ENCODE measurements at regions not wholly inside any gene's neighbourhood (a gene's known extent, or its start where the extent isn't known, plus 50 kb on each side); places are given as distances from the start of the nearest gene placed in this dataset.

DNA sequence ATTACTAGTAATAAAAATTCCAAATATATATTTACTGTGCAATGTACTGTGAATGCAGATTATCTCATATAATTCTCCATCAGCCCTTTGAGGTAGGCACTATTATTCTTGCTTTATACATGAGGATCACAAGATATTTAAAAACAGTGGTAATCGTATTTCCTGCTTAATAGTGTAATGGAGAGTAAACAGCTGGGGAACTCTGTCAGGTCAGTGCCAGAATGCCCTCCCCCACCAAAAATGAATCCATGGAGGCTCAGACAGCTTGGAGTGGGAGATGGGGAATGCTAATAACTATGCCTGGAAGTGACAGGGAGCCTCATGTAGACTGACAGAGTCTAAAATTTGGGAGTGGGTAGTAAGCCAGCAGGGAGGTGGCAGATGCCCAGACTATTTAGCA, 153.6 kb downstream of the PAH start:
- H3K9me3 ChIP-seq, result no peaks in the 10 kb centered on the region
- no peak for DNase-seq (ENCODE audit: extremely low spot score in 2 of 2)
- peak overlapping the region; percentile 12 for H3K27ac ChIP-seq
- H3K4me3 ChIP-seq, result no peak overlapping the region
- no peaks in the 10 kb centered on the region for H3K27me3 ChIP-seq
- TF ChIP-seq POLR2AphosphoS5 (IDR thresholded peaks at IDR 0.05; ENCODE audit: insufficient read depth in 1 of 2, low read depth in 1 of 2) (no peak), POLR2A (IDR thresholded peaks at IDR 0.05) (no peak)
- TF ChIP-seq, protein P1, sequence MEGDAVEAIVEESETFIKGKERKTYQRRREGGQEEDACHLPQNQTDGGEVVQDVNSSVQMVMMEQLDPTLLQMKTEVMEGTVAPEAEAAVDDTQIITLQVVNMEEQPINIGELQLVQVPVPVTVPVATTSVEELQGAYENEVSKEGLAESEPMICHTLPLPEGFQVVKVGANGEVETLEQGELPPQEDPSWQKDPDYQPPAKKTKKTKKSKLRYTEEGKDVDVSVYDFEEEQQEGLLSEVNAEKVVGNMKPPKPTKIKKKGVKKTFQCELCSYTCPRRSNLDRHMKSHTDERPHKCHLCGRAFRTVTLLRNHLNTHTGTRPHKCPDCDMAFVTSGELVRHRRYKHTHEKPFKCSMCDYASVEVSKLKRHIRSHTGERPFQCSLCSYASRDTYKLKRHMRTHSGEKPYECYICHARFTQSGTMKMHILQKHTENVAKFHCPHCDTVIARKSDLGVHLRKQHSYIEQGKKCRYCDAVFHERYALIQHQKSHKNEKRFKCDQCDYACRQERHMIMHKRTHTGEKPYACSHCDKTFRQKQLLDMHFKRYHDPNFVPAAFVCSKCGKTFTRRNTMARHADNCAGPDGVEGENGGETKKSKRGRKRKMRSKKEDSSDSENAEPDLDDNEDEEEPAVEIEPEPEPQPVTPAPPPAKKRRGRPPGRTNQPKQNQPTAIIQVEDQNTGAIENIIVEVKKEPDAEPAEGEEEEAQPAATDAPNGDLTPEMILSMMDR (IDR thresholded peaks at IDR 0.05), result no peak
- peaks cover 14% of the 10 kb centered on the region for H3K4me1 ChIP-seq
- intact Hi-C loops (cut with DNase I), result no loop called here
- H3K36me3 ChIP-seq, result no peaks in the 10 kb centered on the region

DNA sequence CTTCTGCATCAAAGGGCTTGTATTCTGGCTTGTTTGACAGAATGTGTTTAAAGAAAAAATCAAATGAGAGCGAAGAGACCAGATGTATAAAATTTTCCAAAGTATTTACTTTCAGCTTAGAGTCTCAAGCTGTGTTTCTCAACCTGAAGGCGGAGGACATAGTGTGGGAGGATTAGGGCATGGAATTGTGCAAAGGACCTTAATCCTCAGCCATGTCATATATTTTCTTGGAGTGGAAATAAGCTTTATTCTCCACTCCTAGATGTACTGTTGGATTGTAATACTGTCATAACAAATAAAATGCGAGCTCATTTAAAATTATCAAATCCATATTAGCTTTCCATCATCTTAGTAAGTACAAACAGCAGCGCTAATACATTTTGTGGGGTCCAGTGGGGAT, 154.0 kb downstream of the PAH start:
- DNase-seq (ENCODE audit: extremely low spot score in 2 of 2), result no peak
- Histone ChIP-seq H3K9me3 (no peaks in the 10 kb centered on the region), H3K4me3 (no peak overlapping the region), H3K4me1 (peaks cover 18% of the 10 kb centered on the region), H3K27me3 (no peaks in the 10 kb centered on the region), H3K27ac (peak overlapping the region; percentile 74), H3K36me3 (no peaks in the 10 kb centered on the region)
- TF ChIP-seq POLR2AphosphoS5 (IDR thresholded peaks at IDR 0.05; ENCODE audit: insufficient read depth in 1 of 2, low read depth in 1 of 2) (no peak), POLR2A (IDR thresholded peaks at IDR 0.05) (no peak)
- TF ChIP-seq, protein P1 (IDR thresholded peaks at IDR 0.05), result no peak
- intact Hi-C loops (cut with DNase I), result no loop called here

DNA sequence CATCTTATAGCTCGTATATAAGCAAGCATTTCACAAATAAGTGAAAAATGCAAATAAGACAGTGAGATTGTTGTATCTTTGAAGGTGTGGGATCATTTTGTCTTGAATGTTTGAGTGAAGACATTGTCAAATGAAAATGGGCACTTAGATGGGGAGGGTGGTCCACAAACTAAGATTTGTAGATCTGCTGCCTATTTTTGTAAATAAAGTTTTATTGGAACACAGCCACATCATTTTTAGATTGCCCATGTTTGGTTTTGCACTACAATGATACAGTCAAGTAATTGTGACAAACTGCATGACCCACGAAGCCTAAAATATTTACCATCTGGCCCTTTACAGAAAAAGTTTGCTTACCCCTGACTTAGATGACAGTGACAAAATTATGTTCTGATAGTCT, 156.7 kb downstream of the PAH start:
- no peak for TF ChIP-seq POLR2A (IDR thresholded peaks at IDR 0.05)
- no peak for TF ChIP-seq POLR2AphosphoS5 (IDR thresholded peaks at IDR 0.05; ENCODE audit: insufficient read depth in 1 of 2, low read depth in 1 of 2)
- TF ChIP-seq, protein P1 (IDR thresholded peaks at IDR 0.05), result no peak
- Histone ChIP-seq H3K36me3 (no peaks in the 10 kb centered on the region), H3K4me3 (no peak overlapping the region), H3K4me1 (peaks cover 38% of the 10 kb centered on the region), H3K27me3 (no peaks in the 10 kb centered on the region), H3K9me3 (no peaks in the 10 kb centered on the region), H3K27ac (no peak overlapping the region)
- intact Hi-C loops (cut with DNase I), result no loop called here
- no peak for DNase-seq (ENCODE audit: extremely low spot score in 2 of 2)

DNA sequence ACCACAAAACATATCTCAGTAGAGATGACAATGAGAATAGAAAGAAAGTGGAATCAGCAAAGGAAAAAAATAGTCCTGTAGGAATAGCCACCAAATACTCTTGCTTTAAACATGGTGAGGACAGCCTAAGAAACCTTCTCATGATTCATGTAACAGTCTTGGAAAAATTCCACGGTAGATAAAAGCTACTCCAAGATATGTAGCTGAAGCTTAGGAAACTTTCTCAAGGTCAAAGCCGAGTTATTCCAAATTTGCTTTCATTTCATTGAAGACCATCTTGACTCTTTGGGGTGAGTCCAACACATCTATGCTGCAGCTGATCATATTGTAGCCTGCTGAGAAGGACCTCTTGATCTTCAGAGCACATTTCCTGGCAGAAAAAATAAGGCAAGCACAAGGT, 157.6 kb downstream of the PAH start:
- Histone ChIP-seq H3K4me1 (peaks cover 38% of the 10 kb centered on the region), H3K27me3 (no peaks in the 10 kb centered on the region), H3K27ac (no peak overlapping the region), H3K36me3 (no peaks in the 10 kb centered on the region), H3K9me3 (no peaks in the 10 kb centered on the region), H3K4me3 (no peak overlapping the region)
- TF ChIP-seq POLR2A (IDR thresholded peaks at IDR 0.05) (no peak), POLR2AphosphoS5 (IDR thresholded peaks at IDR 0.05; ENCODE audit: insufficient read depth in 1 of 2, low read depth in 1 of 2) (no peak)
- TF ChIP-seq, protein P1 (IDR thresholded peaks at IDR 0.05), result no peak
- intact Hi-C loops (cut with DNase I), result no loop called here
- no peak for DNase-seq (ENCODE audit: extremely low spot score in 2 of 2)

DNA sequence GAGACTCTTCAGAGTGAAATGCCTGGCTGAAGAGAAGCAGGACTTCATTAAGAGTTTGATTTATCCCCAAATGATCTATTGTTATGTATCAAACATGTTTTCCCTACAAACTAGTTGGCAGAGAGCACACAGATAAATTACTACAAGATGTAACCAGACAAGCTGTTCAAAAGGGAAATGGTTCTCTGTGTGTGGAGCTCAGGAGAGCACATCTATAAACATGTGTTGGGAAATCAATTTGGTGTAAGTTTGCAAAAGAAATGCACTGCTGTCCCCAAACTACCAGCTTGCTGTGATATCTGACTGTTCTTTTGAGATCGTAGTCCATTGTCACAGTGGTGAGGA, 159.2 kb downstream of the PAH start:
- Histone ChIP-seq H3K36me3 (no peaks in the 10 kb centered on the region), H3K27me3 (no peaks in the 10 kb centered on the region), H3K9me3 (no peaks in the 10 kb centered on the region), H3K27ac (peak overlapping the region; percentile 66), H3K4me1 (peaks cover 38% of the 10 kb centered on the region), H3K4me3 (no peak overlapping the region)
- no peak for DNase-seq (ENCODE audit: extremely low spot score in 2 of 2)
- intact Hi-C loops (cut with DNase I), result no loop called here
- TF ChIP-seq POLR2A (IDR thresholded peaks at IDR 0.05) (no peak), POLR2AphosphoS5 (IDR thresholded peaks at IDR 0.05; ENCODE audit: insufficient read depth in 1 of 2, low read depth in 1 of 2) (no peak)
- TF ChIP-seq, protein P1 (IDR thresholded peaks at IDR 0.05), result no peak
